Colonic mucosa (tissue), 4 donors: ENCODE measurements at regions not wholly inside any gene's neighbourhood (a gene's known extent, or its start where the extent isn't known, plus 50 kb on each side); places are given as distances from the start of the nearest gene placed in this dataset.

Experiments
- DNase-seq: peaks from one replicate; pipeline ENCODE4 v3.0.0-alpha.2; 2020
- H3K27ac ChIP-seq: fragments of 200-600 bp; one replicate; pipeline ENCODE4 v1.8.0; 2021
- H3K27me3 ChIP-seq: fragments of 200-600 bp; one replicate; pipeline ENCODE4 v1.8.0; 2021
- H3K36me3 ChIP-seq: fragments of 200-600 bp; one replicate; pipeline ENCODE4 v1.8.0; 2021
- H3K4me1 ChIP-seq: fragments of 200-600 bp; one replicate; pipeline ENCODE4 v1.8.0; 2021; ENCODE audit warnings: mild to moderate bottlenecking
- H3K4me3 ChIP-seq: fragments of 200-600 bp; one replicate; pipeline ENCODE4 v1.8.0; 2021
- H3K9ac ChIP-seq, 2 donors: one replicate each; pipeline ENCODE4 v1.7.0; 2013; ENCODE audit warnings: control low read depth in 2 of 2, low read depth in 2 of 2, low read length in 2 of 2
- H3K9me3 ChIP-seq: fragments of 200-600 bp; one replicate; pipeline ENCODE4 v1.8.0; 2021
- intact Hi-C: fragments of 100-400 bp; cut with DNase I; formaldehyde crosslinking; loops from one replicate; pipeline ENCODE4 v1.14.1; 2022
- TF ChIP-seq, protein P1 (sequence below): fragments of 200-600 bp; IDR thresholded peaks from one replicate; pipeline ENCODE4 v1.8.0; 2022; ENCODE audit warnings: antibody characterized with exemption, mild to moderate bottlenecking
- donor health status: healthy.
- donor health status: DM: no; HTN: no; CAD: no.
- donor health status: DM: no; HTN: no; CAD: no.

DNA sequence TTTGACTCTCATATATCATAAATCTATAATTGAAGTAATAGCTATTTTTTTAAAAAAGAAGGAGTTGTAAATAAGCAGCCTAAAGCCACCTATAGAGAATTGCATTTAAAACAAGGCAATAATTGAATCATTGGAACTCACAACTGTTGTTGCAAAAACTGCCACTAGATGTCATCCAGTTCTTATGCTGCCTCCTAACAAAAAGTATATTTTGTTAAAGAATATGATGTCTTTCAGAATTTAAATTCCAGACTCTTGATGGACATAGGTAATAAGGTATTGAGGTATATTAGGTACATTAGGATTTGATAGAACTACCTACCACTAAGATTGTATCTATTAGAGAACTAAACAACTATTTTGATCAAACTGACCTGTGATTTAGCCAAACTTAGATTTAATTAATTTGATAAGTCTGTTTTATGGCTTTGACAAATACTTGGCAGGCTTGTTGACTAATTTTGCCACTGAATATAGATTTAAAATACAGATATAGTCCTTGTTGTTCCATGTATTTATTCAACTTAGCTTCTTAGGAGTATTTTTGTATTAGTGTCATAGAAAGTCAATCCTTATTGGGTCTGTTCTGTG lies 401.4 kb downstream of the RPL10L start:
- no peak for DNase-seq
- H3K9ac ChIP-seq = peak overlapping the region in 1 of 2 donors; percentile 18
- H3K9me3 ChIP-seq = no peaks in the 10 kb centered on the region
- TF ChIP-seq, protein P1, sequence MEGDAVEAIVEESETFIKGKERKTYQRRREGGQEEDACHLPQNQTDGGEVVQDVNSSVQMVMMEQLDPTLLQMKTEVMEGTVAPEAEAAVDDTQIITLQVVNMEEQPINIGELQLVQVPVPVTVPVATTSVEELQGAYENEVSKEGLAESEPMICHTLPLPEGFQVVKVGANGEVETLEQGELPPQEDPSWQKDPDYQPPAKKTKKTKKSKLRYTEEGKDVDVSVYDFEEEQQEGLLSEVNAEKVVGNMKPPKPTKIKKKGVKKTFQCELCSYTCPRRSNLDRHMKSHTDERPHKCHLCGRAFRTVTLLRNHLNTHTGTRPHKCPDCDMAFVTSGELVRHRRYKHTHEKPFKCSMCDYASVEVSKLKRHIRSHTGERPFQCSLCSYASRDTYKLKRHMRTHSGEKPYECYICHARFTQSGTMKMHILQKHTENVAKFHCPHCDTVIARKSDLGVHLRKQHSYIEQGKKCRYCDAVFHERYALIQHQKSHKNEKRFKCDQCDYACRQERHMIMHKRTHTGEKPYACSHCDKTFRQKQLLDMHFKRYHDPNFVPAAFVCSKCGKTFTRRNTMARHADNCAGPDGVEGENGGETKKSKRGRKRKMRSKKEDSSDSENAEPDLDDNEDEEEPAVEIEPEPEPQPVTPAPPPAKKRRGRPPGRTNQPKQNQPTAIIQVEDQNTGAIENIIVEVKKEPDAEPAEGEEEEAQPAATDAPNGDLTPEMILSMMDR = no peak
- no peaks in the 10 kb centered on the region for H3K27me3 ChIP-seq
- no peak overlapping the region for H3K27ac ChIP-seq
- intact Hi-C loops = no loop called here
- H3K4me1 ChIP-seq = no peaks in the 10 kb centered on the region
- no peaks in the 10 kb centered on the region for H3K36me3 ChIP-seq
- H3K4me3 ChIP-seq = no peak overlapping the region

DNA sequence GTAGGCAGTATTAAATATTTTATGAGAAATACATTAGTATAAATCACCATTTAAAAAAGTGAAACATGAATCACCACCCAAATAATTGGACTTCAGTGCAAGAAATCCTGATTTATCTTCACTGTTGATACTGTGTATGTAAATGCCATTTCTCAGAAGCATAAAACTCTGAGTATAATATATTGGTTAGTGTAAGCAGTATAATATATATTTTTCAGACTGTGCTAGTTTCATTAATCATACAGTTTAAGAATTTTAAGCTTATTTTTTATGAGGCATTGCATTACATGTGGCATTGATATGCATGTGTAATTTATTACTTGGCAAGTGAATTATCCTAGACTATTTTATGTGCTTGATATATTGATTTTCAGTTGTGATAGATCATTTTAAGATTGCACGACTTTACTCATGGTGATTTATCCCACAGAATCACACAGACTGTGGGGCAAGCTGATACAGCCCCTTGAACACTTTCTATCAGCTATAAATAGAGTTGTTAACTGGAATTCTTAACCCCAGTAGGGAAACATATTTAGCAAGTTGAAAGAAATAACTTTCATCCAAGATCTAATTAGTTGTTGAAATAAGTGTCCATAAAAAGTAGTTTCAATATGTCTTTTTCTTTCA lies 403.5 kb downstream of the RPL10L start:
- Histone ChIP-seq H3K36me3 (no peaks in the 10 kb centered on the region), H3K27me3 (no peaks in the 10 kb centered on the region), H3K9me3 (no peaks in the 10 kb centered on the region), H3K27ac (no peak overlapping the region), H3K4me3 (no peak overlapping the region), H3K4me1 (no peaks in the 10 kb centered on the region), H3K9ac (no peak overlapping the region)
- intact Hi-C loops = no loop called here
- DNase-seq = no peak
- TF ChIP-seq, protein P1 = no peak

DNA sequence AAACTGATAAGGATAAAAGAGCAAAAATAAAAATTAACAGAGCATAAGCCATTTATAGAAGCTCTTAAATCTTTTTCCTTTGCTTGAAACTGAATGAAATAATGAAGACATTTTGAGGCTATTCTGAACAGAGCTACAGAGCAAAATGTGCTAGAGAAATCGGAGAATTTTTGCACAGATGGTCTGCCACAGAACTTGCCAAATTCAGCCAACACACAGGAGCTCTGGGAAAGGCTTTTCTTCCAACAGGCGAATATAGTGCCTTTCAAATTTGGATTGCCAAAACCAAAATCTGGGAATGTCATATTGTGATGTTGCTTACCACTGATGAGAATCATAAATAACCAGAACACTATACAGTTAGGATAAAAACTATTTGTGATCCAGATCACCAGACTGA lies 406.3 kb downstream of the RPL10L start:
- H3K27ac ChIP-seq = no peak overlapping the region
- H3K4me3 ChIP-seq = no peak overlapping the region
- no peaks in the 10 kb centered on the region for H3K36me3 ChIP-seq
- TF ChIP-seq, protein P1 = no peak
- H3K27me3 ChIP-seq = no peaks in the 10 kb centered on the region
- DNase-seq = no peak
- no peaks in the 10 kb centered on the region for H3K9me3 ChIP-seq
- H3K4me1 ChIP-seq = no peaks in the 10 kb centered on the region
- H3K9ac ChIP-seq = no peak overlapping the region
- intact Hi-C loops = no loop called here

DNA sequence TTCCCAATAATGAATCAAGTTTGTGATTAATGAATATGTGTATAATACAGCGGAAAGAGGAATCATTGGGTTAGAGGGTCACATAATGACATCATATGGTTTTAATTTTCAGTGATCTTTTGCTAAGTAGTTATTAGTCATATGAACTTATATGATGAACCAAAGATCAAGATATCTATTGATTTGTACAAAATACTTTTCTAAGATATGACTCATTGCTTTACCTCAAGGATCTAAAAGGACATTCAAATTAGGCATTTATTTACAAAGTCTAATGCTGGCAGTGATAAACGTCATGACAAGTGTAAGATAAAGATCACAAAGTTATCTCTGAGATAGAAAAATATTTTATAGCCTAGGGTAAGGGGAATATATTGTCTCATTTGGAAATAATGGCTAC lies 417.8 kb downstream of the RPL10L start:
- H3K9me3 ChIP-seq = no peaks in the 10 kb centered on the region
- DNase-seq = no peak
- TF ChIP-seq, protein P1 = no peak
- no peaks in the 10 kb centered on the region for H3K27me3 ChIP-seq
- no peak overlapping the region for H3K9ac ChIP-seq
- H3K4me3 ChIP-seq = no peak overlapping the region
- intact Hi-C loops = no loop called here
- no peaks in the 10 kb centered on the region for H3K4me1 ChIP-seq
- H3K27ac ChIP-seq = no peak overlapping the region
- H3K36me3 ChIP-seq = no peaks in the 10 kb centered on the region

DNA sequence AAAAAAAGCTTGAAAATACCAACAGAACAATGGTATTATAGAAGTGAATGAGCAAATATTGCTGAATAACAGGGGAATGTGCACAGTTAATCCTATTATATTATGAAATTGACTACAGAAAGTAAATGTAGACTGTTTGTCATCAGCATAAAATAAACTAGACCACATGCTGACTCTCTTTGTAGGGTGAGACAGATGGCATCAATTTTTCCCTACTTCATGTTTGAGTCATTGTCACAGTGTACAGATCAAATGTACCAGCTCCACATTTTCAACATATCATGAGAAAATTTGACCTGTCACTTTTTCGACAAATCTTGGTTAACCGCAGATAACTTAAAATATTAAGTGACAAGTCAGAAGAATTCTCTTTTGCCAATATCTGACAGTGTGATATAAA lies 421.0 kb downstream of the RPL10L start:
- Histone ChIP-seq H3K36me3 (no peaks in the 10 kb centered on the region), H3K9me3 (no peaks in the 10 kb centered on the region), H3K27me3 (no peaks in the 10 kb centered on the region), H3K4me1 (no peaks in the 10 kb centered on the region), H3K4me3 (no peak overlapping the region), H3K27ac (no peak overlapping the region), H3K9ac (no peak overlapping the region)
- DNase-seq = no peak
- TF ChIP-seq, protein P1 = no peak
- intact Hi-C loops = no loop called here
